ENCODE measurements at regions not wholly inside any gene's neighbourhood (a gene's known extent, or its start where the extent isn't known, plus 50 kb on each side); places are given as distances from the start of the nearest gene placed in this dataset.

GRCh38 chr4:132956962-132957361, 192.1 kb upstream of the PCDH10 start (continued):
- TF ChIP-seq MAX (IDR thresholded peaks at IDR 0.05) = no peak

GRCh38 chr4:132958457-132959263, 190.4 kb upstream of the PCDH10 start:
- ChIA-PET RAD21 (ENCODE audit: low non-redundant PET in 1 of 2, low total read pairs in 2 of 2, uncharacterized antibody in 2 of 2, unreplicated experiment in 2 of 2) (no interaction called here), CTCF (no interaction called here), POLR2A (no interaction called here)
- BruUV-seq (replicated peaks) = no TSS peak
- DNase-seq (ENCODE audit: low read depth, low spot score) (no peak), ATAC-seq (no peak)
- H3K79me2 ChIP-seq (ENCODE audit: insufficient read depth, low read length) = no peaks in the 10 kb centered on the region
- H3K9me3 ChIP-seq (ENCODE audit: control insufficient read depth in 1 of 2, insufficient read depth in 1 of 2, low read depth in 1 of 2, low read length in 2 of 2) = no peaks in the 10 kb centered on the region
- no peaks in the 10 kb centered on the region for H3K9me2 ChIP-seq (ENCODE audit: insufficient read depth)
- TF ChIP-seq EZH2phosphoT487 (IDR thresholded peaks at IDR 0.05; ENCODE audit: borderline replicate concordance) = no peak
- no peak for TF ChIP-seq ZBTB33 (IDR thresholded peaks at IDR 0.05; ENCODE audit: extremely low read depth, insufficient replicate concordance, low read length)
- no peak for TF ChIP-seq EZH2 (IDR thresholded peaks at IDR 0.05)
- TF ChIP-seq FOSL1 (IDR thresholded peaks at IDR 0.05; ENCODE audit: low read depth) = no peak
- no peak for TF ChIP-seq TCF7L2 (IDR thresholded peaks at IDR 0.05; ENCODE audit: borderline replicate concordance, extremely low read depth, insufficient read depth, insufficient read length)
- TF ChIP-seq REST (IDR thresholded peaks at IDR 0.05; ENCODE audit: low read depth) = no peak
- no peak for TF ChIP-seq POLR2A (IDR thresholded peaks at IDR 0.05; ENCODE audit: borderline replicate concordance, extremely low read depth, insufficient read depth, insufficient read length)
- H3K9ac ChIP-seq (ENCODE audit: low read length) = no peak overlapping the region
- H4K20me1 ChIP-seq (ENCODE audit: insufficient read depth) = no peaks in the 10 kb centered on the region
- H3K27ac ChIP-seq (ENCODE audit: low read depth, low read length) = no peak overlapping the region
- no peak overlapping the region for H3K4me3 ChIP-seq (replicated peaks in 1 of 2; ENCODE audit: low read depth in 1 of 2, low read length in 2 of 2)
- no peaks in the 10 kb centered on the region for H3K27me3 ChIP-seq (ENCODE audit: insufficient read depth, low read length)
- no peak overlapping the region for H3K4me2 ChIP-seq (ENCODE audit: low read length)
- no peaks in the 10 kb centered on the region for H3K4me1 ChIP-seq (ENCODE audit: control insufficient read depth in 1 of 2, insufficient read depth in 2 of 2, low read length in 2 of 2)
- H3K36me3 ChIP-seq (ENCODE audit: control insufficient read depth in 1 of 2, insufficient read depth in 2 of 2, low read length in 2 of 2) = no peaks in the 10 kb centered on the region
- intact Hi-C loops (cut with micrococcal nuclease) = no loop called here
- no peak overlapping the region for H2AFZ ChIP-seq (ENCODE audit: low read depth, low read length, poor library complexity, severe bottlenecking)
